NT2/D1 (cell line): ENCODE measurements at regions not wholly inside any gene's neighbourhood (a gene's known extent, or its start where the extent isn't known, plus 50 kb on each side); places are given as distances from the start of the nearest gene placed in this dataset.

Source experiments
- SUZ12 ChIP-seq: IDR thresholded peaks from 2 replicates; pipeline ENCODE4 v1.6.1; 2011; ENCODE audit not compliant: insufficient read length, insufficient read depth; ENCODE audit errors: extremely low read depth
- YY1 ChIP-seq: IDR thresholded peaks from 2 replicates; pipeline ENCODE4 v1.6.1; 2011; ENCODE audit not compliant: insufficient read length, insufficient read depth
- ZNF274 ChIP-seq: IDR thresholded peaks from 2 replicates; pipeline ENCODE4 v1.6.1; 2011; ENCODE audit warnings: mild to moderate bottlenecking, low read depth, low read length

- TF ChIP-seq YY1 (no peak), ZNF274 (no peak), SUZ12 (no peak)
These were observed 67.8 kb downstream of the GP2 start for GRCh38 chr16:20259541-20259940.
